H1 (cell line): ENCODE measurements at regions not wholly inside any gene's neighbourhood (a gene's known extent, or its start where the extent isn't known, plus 50 kb on each side); places are given as distances from the start of the nearest gene placed in this dataset.

Experiments used
- ATF2 ChIP-seq: IDR thresholded peaks from 2 replicates; pipeline ENCODE4 v1.6.1; 2012; ENCODE audit warnings: low read length, inconsistent platforms
- BACH1 ChIP-seq: IDR thresholded peaks from 2 replicates; pipeline ENCODE4 v1.6.1; 2012; ENCODE audit warnings: low read length, improper control_type of control experiment
- CBX8 ChIP-seq: fragments of 300-800, 300-1000 bp; sonication (generic); IDR thresholded peaks from 2 replicates; pipeline ENCODE4 v1.7.1; 2016; ENCODE audit warnings: low read depth, low read length, borderline replicate concordance
- CTCF ChIP-seq, 3 experiments: IDR thresholded peaks; 1 replicate in 2 of 3; 2 replicates in 1 of 3; pipeline versions ENCODE4 v1.5.1 to v1.6.1; 2011; ENCODE audit warnings: low read length in 3 of 3, mild to moderate bottlenecking in 3 of 3, inconsistent platforms in 2 of 3, low read depth in 1 of 3, moderate library complexity in 1 of 3; ENCODE audit not compliant: insufficient read depth in 1 of 3; ENCODE audit errors: control extremely low read depth in 1 of 3
- FOSL1 ChIP-seq: IDR thresholded peaks from 2 replicates; pipeline ENCODE4 v1.6.1; 2011; ENCODE audit warnings: mild to moderate bottlenecking, low read depth, low read length, moderate library complexity; ENCODE audit not compliant: insufficient read depth
- HDAC2 ChIP-seq, 2 experiments: fragments of 300-600 bp in 1 of 2; sonication (generic) in 1 of 2; IDR thresholded peaks; 2 replicates each; pipeline ENCODE4 v1.6.1; 2011 to 2012; ENCODE audit warnings: low read depth in 2 of 2, low read length in 2 of 2, mild to moderate bottlenecking in 2 of 2, moderate library complexity in 2 of 2, borderline replicate concordance in 1 of 2, inconsistent platforms in 1 of 2
- NRF1 ChIP-seq: IDR thresholded peaks from 2 replicates; pipeline ENCODE4 v1.6.1; 2011; ENCODE audit warnings: mild to moderate bottlenecking, low read depth, low read length, improper control_type of control experiment
- POLR2A ChIP-seq, 2 experiments: IDR thresholded peaks; 1 replicate in 1 of 2; 2 replicates in 1 of 2; pipeline ENCODE4 v1.6.1; 2011; ENCODE audit warnings: low read depth in 2 of 2, low read length in 2 of 2, mild to moderate bottlenecking in 2 of 2; ENCODE audit errors: control extremely low read depth in 1 of 2
- POLR2AphosphoS5 ChIP-seq: IDR thresholded peaks from 2 replicates; pipeline ENCODE4 v1.6.1; 2011; ENCODE audit warnings: low read depth, low read length
- RXRA ChIP-seq: IDR thresholded peaks from 2 replicates; pipeline ENCODE4 v1.6.1; 2011; ENCODE audit warnings: low read depth, mild to moderate bottlenecking, low read length, moderate library complexity; ENCODE audit not compliant: insufficient read depth
- YY1 ChIP-seq: IDR thresholded peaks from 2 replicates; pipeline ENCODE4 v1.6.1; 2011; ENCODE audit warnings: low read depth, mild to moderate bottlenecking, low read length

GRCh38 chr2:106956416-106956815, 70.4 kb upstream of the ST6GAL2 start:
- TF ChIP-seq CTCF (IDR thresholded peaks at IDR 0.05; ENCODE audit: control extremely low read depth in 1 of 3, insufficient read depth in 1 of 3, low read depth in 1 of 3, low read length in 3 of 3), result no peak
- no peak for TF ChIP-seq CBX8
- no peak for TF ChIP-seq POLR2AphosphoS5
- no peak for TF ChIP-seq NRF1
- no peak for TF ChIP-seq YY1
- TF ChIP-seq HDAC2 (IDR thresholded peaks at IDR 0.05; ENCODE audit: borderline replicate concordance in 1 of 2, low read depth in 2 of 2, low read length in 2 of 2), result no peak
- no peak for TF ChIP-seq FOSL1
- TF ChIP-seq POLR2A (IDR thresholded peaks at IDR 0.05; ENCODE audit: control extremely low read depth in 1 of 2, low read depth in 2 of 2, low read length in 2 of 2), result no peak
- TF ChIP-seq RXRA, result no peak
- TF ChIP-seq BACH1, result no peak
- TF ChIP-seq ATF2, result no peak
